Dedifferentiated amniotic fluid mesenchymal stem cell (primary cell): ENCODE measurements at regions not wholly inside any gene's neighbourhood (a gene's known extent, or its start where the extent isn't known, plus 50 kb on each side); places are given as distances from the start of the nearest gene placed in this dataset.

Experiments
- DNase-seq: peaks from one replicate; pipeline ENCODE4 v3.0.0-alpha.2; 2016; ENCODE audit errors: extremely low spot score

GRCh38 chr14:66069036-66069435 is 417.1 kb upstream of the CCDC196 start:
- no peak for DNase-seq

DNA sequence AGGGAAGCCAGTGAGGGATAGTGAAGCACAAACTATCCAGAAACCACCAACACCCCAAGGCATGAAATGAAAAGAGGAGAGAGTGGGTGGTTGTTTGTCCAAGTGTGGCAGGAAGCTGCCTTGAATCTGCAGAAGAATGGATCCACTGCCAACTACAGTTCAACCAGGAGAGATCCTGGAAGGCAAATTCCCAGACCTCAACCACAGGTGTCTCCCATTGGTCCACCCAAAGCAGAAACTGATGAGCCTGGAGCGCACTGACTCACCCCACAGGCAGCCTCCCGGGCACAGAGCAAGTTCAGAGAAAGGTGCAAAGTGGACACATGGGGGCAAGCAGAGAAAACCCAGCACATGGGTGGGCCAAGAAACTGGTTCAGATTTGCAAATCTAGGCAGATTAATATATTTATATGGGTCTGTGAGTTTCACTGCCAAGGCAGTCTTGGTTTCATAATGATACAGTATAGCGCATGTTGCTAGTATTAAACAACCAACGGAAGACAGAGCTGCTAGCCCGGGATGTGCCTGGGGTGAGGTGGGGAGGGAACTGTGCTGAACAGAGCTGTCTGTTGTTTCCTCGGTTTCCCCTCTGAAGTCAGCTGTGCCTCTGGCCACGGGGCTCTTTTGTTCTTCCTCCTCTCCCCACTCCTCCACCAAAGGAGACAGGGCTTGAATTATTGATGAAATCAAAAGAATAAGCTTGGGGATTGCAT is 416.2 kb upstream of the CCDC196 start:
- DNase-seq, result no peak

GRCh38 chr14:66070542-66071319 is 415.4 kb upstream of the CCDC196 start:
- DNase-seq, result no peak

DNA sequence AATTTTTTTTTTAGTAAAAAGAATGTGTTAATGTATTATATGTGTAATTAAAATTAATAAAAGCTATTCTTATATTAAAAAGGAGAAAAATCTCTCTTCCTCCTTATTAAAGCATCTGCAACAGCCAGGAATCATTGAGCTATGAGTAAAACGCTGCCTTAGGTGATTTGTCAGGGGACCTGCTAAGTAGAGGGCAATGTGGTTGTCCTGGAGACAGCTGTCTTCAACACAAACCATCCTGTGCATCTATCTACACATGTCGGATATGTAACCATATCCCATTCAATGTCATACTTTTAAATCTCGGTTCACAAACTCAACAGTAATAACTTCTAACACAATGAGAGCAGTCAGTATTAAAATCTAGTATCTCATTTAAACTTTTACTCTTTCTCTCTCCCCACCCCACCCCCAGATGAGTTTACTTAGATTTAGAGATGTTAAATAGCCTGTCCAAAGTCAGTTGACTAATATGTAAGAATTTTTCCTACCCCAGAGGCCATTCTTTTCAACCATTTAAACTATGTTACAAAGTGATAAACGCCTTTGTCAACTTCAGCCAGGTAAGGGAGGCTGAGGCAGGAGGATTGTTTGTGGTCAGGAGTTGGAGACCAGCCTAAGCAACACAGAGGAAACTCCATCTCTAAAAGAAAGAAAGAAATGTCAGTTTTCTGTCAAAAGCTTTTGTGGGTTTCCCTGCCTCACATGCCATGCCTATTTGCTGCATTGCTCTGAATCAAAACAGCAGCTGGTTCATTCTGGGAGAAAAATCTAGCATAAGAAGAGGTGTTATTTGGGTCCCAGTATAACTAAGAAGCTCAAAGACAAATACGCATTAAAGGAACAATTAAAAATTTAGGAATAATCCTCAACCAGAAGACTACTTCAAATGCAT is 413.7 kb upstream of the CCDC196 start:
- DNase-seq, result no peak

DNA sequence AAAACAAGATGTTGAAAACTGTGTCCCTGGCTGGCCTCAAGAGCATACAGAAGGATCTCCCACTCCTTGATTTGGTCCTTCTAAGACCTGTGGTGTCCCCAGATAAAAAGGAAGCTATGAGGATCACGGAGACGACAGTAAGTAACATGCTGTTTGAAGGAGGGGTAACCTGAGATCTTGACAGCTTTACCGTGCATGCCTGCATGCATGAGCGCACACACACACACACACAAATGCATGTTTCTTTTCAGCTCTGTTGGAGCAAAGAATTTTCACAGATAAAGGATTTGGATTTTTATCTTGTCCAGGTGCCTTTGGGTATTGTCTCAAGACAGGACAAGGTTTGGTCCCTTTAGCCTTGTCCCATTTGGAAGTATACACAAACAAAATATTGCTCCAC is 411.6 kb upstream of the CCDC196 start:
- DNase-seq, result no peak

- no peak for DNase-seq
Measured at GRCh38 chr14:66076176-66076575, 410.0 kb upstream of the CCDC196 start.

DNA sequence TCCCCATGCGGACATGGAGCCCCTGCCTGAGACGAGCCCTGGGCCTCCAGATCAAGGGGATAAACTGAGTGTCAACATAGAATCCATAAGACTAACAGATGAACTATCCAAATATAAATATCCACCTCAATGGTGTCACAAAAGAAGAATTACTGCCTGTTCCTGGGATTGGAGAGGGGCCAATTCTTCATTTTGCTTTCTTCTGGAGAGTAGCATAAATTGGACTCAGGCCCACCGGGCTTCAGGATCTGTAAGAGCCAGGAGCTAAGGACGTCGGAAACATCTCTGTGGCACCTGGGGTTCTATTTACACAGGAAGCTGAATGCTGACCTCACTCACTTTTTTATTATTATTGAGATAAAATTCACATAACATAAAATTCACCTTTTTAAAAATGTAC is 408.2 kb upstream of the CCDC196 start:
- no peak for DNase-seq

- DNase-seq, result no peak
Measured at GRCh38 chr14:66081594-66082376, 404.4 kb upstream of the CCDC196 start.

GRCh38 chr14:66085224-66085623 is 400.9 kb upstream of the CCDC196 start:
- no peak for DNase-seq

GRCh38 chr14:66085665-66086064 is 400.5 kb upstream of the CCDC196 start:
- no peak for DNase-seq

DNA sequence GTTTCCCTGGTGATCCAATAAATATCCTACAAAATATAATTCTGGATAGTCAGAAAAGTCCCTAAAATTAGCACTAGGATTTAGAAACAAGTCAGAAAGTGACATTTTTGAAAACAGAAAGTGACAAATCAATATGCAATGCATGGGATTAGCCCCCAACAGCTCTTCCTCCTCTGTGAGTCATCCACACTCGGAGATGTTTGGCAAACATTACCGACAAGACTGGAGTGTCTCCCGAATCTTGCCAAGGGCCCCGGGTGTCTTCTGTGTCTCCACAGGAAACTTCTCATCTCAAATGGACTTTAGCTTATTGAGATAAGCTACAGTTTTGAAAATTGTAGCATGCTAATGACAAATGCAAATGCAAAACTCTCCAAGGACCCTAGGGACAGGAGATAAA is 398.9 kb upstream of the CCDC196 start:
- DNase-seq, result no peak

DNA sequence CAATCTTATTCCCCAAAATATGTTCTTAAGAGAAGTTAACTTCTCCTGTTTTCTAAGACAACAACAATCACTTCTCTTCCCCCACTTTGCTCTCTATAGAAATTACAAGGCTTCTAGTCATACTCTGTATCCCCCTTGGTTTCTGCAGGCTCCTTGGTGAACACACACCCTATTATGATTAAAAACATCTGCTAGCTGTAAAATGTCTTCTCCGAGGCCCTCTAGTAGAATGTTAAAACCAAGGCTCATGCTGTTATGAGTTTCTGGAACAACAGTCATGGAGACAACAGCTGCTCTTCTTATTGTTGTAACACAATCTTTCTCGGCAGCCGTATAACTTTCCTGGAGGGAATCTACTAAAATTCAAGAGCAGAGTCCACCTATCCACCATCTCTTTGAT is 397.5 kb upstream of the CCDC196 start:
- peak; percentile 35 for DNase-seq

DNA sequence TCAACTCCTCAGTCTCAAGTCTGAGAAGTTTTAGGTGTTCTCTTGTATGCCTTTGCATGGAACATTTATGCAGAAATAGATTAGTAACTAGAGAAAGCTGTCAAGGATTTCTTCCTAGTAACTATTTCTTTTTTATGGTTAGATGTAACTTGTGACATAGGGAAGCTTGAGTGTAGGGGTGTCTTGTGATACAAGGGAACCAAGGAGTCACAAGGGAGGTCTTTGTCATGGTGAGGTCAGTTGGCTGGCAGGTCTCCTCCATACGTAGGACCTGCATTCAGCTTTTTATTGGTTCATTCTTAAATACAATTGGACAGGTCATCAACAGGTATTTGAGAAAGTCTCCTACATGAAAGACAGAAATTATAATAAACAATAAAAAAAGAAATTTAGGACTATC is 394.0 kb upstream of the CCDC196 start:
- DNase-seq, result no peak

DNA sequence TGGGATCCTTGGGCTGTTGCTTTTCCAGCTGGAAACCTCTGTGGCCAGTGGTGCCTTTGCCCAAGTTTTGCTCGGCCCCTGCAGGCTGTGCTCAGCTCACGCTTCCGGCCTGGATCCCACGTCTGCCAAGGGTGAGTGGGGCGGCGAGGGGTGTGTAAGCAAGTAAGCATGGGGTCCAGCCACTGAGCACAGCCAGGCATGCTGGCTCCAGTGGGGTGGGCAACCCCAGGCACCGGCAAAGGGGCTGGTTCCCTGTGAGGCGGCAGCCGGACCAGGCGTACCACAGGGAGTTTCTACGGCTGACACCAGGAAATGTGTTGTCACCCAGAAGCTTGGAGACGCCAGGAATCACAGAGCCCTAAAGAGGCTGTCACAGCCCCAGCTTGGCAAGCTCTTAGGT is 393.4 kb upstream of the CCDC196 start:
- no peak for DNase-seq

DNA sequence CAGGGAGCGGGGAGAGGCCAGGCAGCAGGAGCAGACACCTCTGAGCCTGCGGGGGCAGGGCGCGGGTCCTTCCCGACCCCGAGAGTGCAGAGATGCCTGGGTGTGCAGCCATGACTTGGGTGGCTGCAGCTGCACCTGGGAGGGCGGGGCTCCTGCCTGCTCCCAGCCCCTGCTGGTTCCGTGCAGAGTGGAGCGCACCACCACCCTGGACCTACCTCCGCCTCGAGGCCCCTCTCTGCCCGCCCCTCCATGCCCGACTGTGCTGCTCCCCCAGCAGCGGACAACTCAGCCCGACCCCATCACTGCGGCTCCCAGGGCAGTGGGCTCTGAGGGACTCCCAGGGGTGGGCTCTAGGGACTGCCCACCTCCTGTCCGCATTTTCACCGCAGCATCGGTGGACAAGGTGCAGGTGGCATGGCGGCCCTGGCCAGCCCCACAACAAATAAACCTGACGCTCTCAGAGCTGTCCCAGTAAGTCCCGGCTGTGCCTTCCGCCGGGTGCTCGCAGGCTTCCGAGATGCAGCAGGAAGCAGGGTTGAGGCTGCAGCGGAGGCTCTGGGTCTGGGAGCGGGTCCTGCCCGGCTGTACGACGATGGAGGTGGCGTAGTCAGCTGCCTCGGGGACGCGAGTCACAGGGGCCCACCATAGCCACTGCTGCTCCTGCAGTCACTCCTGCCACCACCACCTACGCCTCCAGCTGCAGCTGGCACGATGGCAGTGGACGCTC is 392.0 kb upstream of the CCDC196 start:
- no peak for DNase-seq

DNA sequence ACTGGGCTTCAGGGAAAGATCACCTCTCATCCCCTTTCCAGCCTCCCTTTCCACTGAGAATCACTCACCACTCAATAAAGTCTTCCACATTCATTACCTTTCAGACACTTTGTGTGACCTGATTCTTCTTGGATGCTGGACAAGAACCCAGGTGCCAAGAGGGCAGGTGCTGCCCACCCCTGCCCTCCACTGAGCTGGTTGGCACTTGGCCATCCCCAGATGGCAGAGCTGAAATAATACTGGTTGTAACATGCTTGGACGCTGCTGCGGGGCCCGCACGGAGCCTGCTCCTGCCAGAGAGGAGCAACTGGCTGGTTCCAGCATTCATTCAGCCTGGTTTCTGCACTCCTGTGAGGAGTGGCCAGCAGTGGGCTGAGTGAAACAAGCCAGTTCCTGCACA is 386.7 kb upstream of the CCDC196 start:
- DNase-seq, result no peak

GRCh38 chr14:66099931-66100330 is 386.2 kb upstream of the CCDC196 start:
- DNase-seq, result no peak

DNA sequence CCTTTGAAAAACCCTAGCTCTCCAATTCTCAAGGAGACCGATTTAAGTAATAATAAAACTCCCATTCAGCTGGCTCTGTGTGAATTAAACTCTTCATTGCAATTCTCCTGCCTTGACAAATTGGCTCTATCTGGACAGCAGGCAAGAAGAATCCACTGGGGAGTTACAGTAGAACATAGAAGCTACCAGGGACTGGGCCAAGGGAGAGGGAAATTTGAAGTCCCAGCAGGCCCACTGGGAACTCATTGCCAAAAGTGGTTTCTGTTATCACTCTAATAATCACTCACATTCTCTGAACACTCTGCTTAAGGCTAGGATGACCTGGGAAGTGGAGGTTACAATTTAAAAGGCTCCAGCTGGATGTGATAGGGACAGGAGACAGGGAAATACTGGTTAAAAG is 384.5 kb upstream of the CCDC196 start:
- no peak for DNase-seq

DNA sequence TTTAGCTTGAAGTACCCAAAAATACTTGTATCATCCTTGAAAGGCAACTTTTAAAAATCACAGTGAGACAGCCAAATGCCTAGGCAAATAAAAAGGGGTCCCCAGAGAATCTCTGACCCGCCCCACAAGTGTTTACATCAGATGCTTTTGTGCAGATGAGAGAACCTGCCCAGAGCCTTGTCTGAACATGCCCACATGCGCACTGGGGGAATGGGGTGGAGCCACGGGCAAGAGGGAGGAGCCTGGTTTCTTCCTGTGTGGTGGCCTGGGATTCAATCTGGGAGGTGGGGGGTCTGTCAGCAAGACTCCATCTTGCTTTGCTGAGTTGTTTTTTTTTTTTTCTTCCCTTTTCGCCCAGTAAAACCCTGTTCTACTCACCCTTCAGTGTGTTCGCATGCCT is 381.7 kb upstream of the CCDC196 start:
- DNase-seq, result no peak

DNA sequence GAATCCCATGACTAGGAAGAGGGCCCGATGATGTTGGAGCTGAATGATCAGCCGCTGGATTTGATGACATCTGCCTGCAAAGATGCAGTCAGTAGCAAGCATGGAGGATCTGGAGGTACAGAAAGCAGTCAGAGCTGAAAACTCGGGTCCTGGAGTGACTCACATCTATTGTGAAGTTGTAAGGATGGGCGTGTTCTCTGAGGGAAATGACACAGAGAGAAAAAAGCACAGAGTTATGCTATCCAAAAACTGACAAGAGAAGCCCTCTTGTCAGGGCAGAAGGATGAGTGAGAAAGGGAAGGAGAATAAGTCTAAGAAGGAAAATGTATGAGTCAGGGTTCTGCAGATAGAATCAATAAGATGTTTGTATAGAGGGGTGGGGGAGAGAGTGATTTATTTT is 380.4 kb upstream of the CCDC196 start:
- peak; percentile 24 for DNase-seq

GRCh38 chr14:66109426-66109825 is 376.7 kb upstream of the CCDC196 start:
- no peak for DNase-seq
